Fibroblast of lung (primary cell): ENCODE measurements at regions not wholly inside any gene's neighbourhood (a gene's known extent, or its start where the extent isn't known, plus 50 kb on each side); places are given as distances from the start of the nearest gene placed in this dataset.

ENCODE experiments used
- EZH2 ChIP-seq: IDR thresholded peaks from 2 replicates; pipeline ENCODE4 v1.5.1; 2012; ENCODE audit warnings: low read length, control low read depth, mild to moderate bottlenecking; ENCODE audit errors: missing control alignments
- TF ChIP-seq, protein P1 (sequence below), 2 donors: IDR thresholded peaks in 1 of 2; conservative IDR thresholded peaks in 1 of 2; 1 replicate in 1 of 2; 2 replicates in 1 of 2; pipeline ENCODE4 v1.5.1; 2011 to 2012; ENCODE audit warnings: low read length in 2 of 2, control low read depth in 1 of 2, inconsistent platforms in 1 of 2, low read depth in 1 of 2, mild to moderate bottlenecking in 1 of 2

DNA sequence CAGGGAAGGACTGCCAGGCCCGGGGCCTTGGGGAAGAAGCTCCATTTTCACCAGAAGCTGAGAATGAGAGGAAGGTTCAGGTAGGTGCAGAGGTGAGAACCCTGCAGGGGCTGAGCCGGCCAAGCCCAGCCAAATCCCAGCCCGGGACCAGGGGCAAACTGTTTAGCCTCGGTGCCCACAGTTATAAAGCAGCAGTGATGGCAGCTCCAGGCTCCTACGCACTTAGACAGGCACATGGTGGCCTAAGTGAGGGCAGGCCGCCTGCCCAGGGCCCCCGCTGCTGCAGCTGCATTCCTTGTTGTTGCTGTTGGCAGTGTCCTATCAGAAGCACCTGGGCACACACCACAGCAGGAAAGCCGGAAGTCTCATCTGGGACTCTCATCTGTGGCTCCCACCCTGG lies 159.9 kb upstream of the FOXD4L5 start:
- TF ChIP-seq EZH2 = no peak
- TF ChIP-seq, protein P1, sequence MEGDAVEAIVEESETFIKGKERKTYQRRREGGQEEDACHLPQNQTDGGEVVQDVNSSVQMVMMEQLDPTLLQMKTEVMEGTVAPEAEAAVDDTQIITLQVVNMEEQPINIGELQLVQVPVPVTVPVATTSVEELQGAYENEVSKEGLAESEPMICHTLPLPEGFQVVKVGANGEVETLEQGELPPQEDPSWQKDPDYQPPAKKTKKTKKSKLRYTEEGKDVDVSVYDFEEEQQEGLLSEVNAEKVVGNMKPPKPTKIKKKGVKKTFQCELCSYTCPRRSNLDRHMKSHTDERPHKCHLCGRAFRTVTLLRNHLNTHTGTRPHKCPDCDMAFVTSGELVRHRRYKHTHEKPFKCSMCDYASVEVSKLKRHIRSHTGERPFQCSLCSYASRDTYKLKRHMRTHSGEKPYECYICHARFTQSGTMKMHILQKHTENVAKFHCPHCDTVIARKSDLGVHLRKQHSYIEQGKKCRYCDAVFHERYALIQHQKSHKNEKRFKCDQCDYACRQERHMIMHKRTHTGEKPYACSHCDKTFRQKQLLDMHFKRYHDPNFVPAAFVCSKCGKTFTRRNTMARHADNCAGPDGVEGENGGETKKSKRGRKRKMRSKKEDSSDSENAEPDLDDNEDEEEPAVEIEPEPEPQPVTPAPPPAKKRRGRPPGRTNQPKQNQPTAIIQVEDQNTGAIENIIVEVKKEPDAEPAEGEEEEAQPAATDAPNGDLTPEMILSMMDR (conservative IDR thresholded peaks at IDR 0.05 in 1 of 2, IDR thresholded peaks at IDR 0.05 in 1 of 2; ENCODE audit: low read depth in 1 of 2, low read length in 2 of 2) = no peak
